LNCAP (cell line): ENCODE measurements at regions not wholly inside any gene's neighbourhood (a gene's known extent, or its start where the extent isn't known, plus 50 kb on each side); places are given as distances from the start of the nearest gene placed in this dataset.

Experiments used
- TF ChIP-seq, protein P1 (sequence below): fragments of 450-650 bp; IDR thresholded peaks from 2 replicates; pipeline ENCODE4 v1.5.1; 2017; ENCODE audit warnings: mild to moderate bottlenecking

- TF ChIP-seq, protein P1, sequence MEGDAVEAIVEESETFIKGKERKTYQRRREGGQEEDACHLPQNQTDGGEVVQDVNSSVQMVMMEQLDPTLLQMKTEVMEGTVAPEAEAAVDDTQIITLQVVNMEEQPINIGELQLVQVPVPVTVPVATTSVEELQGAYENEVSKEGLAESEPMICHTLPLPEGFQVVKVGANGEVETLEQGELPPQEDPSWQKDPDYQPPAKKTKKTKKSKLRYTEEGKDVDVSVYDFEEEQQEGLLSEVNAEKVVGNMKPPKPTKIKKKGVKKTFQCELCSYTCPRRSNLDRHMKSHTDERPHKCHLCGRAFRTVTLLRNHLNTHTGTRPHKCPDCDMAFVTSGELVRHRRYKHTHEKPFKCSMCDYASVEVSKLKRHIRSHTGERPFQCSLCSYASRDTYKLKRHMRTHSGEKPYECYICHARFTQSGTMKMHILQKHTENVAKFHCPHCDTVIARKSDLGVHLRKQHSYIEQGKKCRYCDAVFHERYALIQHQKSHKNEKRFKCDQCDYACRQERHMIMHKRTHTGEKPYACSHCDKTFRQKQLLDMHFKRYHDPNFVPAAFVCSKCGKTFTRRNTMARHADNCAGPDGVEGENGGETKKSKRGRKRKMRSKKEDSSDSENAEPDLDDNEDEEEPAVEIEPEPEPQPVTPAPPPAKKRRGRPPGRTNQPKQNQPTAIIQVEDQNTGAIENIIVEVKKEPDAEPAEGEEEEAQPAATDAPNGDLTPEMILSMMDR = no peak
Measured at GRCh38 chr15:62887113-62887570, 155.4 kb upstream of the TPM1 start.

- TF ChIP-seq, protein P1 = no peak
Measured at GRCh38 chr15:62888623-62889022, 153.9 kb upstream of the TPM1 start.

- TF ChIP-seq, protein P1 = no peak
Measured at GRCh38 chr15:62889141-62889661, 153.3 kb upstream of the TPM1 start.

- TF ChIP-seq, protein P1 = no peak
Measured at GRCh38 chr15:62889734-62890505, 152.6 kb upstream of the TPM1 start.

DNA sequence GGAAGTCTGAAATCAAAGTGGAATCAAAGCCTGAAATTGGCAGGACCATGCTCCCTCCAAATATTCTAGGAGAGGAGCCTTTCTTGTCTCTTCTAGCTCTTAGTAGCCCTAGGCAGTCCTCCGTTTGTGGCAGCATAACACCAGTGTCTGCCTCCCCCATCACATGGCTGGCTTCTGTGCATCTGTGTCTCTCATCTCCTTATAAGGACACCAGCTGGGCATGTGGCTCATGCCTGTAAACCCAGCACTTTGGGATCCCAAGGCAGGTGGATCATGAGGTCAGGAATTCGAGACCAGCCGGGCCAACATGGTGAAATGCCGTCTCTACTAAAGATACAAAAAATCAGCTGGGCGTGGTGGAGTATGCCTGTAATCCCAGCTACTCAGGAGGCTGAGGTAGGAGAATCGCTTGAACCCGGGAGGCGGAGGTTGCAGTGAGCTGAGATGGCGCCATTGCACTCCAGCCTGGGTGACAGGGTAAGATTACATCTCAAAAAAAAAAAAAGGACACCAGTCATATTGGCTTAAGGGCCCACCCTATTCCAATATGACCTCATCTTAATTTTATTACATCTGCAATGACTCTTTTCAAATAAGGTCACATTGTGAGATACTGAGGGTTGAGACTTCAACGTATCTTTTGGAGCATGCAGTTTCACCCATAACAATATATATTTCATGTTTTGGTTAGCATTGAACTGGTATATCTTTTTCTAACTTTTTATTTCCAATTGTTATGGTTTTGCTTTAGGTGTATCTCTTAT lies 148.0 kb upstream of the TPM1 start:
- TF ChIP-seq, protein P1 = no peak

DNA sequence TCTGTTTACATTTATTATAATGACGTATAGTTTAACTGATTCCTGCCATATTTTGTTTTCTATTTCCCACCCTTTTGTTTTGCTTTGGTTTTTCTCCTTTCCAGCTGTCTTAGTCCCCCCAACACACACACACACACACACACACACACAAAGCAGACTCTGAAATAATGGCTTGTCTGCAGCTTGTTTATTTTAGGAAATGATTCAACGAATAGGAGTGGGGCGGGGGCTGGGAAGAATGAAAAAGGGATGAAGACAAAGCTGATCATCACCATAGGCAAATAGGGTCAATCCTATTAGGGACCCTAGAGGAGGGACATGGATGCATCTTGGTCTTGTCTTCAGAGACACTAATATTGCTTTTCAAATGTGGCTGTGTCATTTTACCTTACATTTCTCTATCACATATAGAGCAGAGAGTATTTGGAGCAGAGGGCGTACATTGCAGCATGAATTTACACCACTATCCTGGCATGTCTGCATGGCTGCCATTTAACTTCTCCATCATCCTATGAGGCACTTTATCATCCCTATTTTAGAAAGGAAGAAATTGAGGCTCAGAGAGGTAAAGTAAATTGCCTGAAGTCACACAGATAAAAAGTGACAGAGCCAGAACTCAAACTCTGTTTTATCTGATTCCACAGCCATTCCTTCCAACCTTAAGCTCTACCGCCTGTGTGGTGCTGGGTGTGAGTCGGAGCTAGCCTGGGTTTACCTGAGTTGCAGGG lies 147.2 kb upstream of the TPM1 start:
- TF ChIP-seq, protein P1 = no peak

- TF ChIP-seq, protein P1 = no peak
Measured at GRCh38 chr15:62895905-62896316, 146.6 kb upstream of the TPM1 start.
